Mesothelial cell of epicardium (in vitro differentiated cells): ENCODE measurements at regions not wholly inside any gene's neighbourhood (a gene's known extent, or its start where the extent isn't known, plus 50 kb on each side); places are given as distances from the start of the nearest gene placed in this dataset.

Experiments used
- DNase-seq, 2 experiments: peaks; one replicate each; pipeline ENCODE4 v3.0.0; 2021; ENCODE audit warnings: low spot score in 2 of 2; ENCODE audit not compliant: unreplicated experiment in 2 of 2
- H3K27ac Mint-ChIP-seq: 2 replicates; pipeline ENCODE4 v1.8.0; 2021; ENCODE audit warnings: mixed read lengths
- H3K27me3 Mint-ChIP-seq: 2 replicates; pipeline ENCODE4 v1.8.0; 2021; ENCODE audit warnings: low read depth, mixed read lengths
- H3K36me3 Mint-ChIP-seq: 2 replicates; pipeline ENCODE4 v1.8.0; 2021; ENCODE audit warnings: mixed read lengths
- H3K4me1 Mint-ChIP-seq: 2 replicates; pipeline ENCODE4 v1.8.0; 2021; ENCODE audit warnings: mixed read lengths
- H3K4me3 Mint-ChIP-seq: 2 replicates; pipeline ENCODE4 v1.8.0; 2021; ENCODE audit warnings: mild to moderate bottlenecking, moderate library complexity, mixed read lengths
- H3K9me3 Mint-ChIP-seq: 2 replicates; pipeline ENCODE4 v1.8.0; 2021; ENCODE audit warnings: mixed read lengths
- TF ChIP-seq, protein P1 (sequence below): fragments of 200-600 bp; sonication (generic); IDR thresholded peaks from one replicate; pipeline ENCODE4 v1.5.0; 2021; ENCODE audit warnings: antibody characterized with exemption; ENCODE audit not compliant: unreplicated experiment

DNA sequence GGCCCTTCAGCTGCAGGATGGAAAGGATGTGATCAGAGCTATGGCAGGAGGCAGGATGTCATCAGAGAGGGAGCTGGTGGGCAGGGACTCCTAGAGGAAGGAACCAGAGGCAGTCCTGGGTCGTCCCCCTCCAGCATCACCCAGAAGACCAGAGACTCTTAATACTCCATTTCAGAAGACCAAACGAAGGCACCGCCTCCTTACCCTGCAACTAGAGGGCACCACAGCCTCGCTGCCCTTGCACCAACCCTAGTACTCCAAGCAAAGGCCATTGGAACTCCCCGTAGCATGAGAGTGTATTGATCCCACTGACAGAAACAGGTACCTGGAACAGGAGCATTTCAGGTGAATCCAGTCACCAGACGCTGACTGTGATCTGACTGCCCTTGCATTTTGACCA is 598.1 kb downstream of the NPHP4 start:
- no peak for DNase-seq
- Mint-ChIP-seq H3K27me3 (peaks cover 46% of the 10 kb centered on the region), H3K9me3 (peaks cover 5% of the 10 kb centered on the region), H3K4me1 (no peaks in the 10 kb centered on the region), H3K4me3 (no peak overlapping the region), H3K36me3 (no peaks in the 10 kb centered on the region), H3K27ac (no peak overlapping the region)
- TF ChIP-seq, protein P1, sequence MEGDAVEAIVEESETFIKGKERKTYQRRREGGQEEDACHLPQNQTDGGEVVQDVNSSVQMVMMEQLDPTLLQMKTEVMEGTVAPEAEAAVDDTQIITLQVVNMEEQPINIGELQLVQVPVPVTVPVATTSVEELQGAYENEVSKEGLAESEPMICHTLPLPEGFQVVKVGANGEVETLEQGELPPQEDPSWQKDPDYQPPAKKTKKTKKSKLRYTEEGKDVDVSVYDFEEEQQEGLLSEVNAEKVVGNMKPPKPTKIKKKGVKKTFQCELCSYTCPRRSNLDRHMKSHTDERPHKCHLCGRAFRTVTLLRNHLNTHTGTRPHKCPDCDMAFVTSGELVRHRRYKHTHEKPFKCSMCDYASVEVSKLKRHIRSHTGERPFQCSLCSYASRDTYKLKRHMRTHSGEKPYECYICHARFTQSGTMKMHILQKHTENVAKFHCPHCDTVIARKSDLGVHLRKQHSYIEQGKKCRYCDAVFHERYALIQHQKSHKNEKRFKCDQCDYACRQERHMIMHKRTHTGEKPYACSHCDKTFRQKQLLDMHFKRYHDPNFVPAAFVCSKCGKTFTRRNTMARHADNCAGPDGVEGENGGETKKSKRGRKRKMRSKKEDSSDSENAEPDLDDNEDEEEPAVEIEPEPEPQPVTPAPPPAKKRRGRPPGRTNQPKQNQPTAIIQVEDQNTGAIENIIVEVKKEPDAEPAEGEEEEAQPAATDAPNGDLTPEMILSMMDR, result no peak

DNA sequence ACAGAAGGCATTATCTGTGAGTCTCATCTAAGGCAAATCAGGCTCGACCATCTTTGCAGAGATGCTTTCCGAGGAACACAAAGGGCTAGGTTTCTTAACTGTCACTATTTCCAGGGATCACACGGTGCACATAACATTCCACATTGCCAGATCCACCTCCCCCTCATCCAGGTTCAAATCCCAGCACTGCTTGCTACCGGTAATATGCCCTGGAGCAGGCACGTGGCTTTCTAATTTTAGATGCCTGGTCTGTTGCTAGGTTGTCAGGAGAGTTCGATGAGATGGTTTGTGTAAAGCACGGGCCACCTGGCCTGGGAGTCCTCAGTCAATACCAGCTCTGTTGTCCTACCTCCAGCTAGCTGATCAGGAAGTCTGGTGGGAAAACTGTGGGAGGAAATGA is 598.6 kb downstream of the NPHP4 start:
- Mint-ChIP-seq H3K4me1 (no peaks in the 10 kb centered on the region), H3K36me3 (no peaks in the 10 kb centered on the region), H3K4me3 (no peak overlapping the region), H3K27me3 (peaks cover 45% of the 10 kb centered on the region), H3K27ac (no peak overlapping the region), H3K9me3 (peaks cover 5% of the 10 kb centered on the region)
- DNase-seq, result no peak
- TF ChIP-seq, protein P1, result no peak

DNA sequence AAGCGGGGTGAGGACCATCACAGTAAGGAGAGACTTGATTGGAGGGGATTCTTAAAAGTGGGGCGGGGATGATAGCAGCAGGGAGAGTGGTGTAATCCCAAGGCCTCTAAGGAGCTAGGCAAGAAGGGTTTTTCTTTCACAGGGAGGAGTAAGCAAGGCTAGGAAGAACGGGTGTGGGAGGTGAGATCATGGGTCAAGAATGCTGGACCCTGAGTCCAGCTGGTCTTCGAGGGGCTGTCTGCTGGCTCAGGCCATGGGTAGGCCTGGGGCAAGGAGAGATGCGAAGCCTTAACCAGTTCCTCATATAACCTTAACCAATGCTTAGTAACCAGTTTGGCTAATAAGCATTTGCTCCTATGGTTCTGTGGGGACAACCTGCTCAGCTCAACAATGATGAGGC is 599.1 kb downstream of the NPHP4 start:
- H3K36me3 Mint-ChIP-seq, result no peaks in the 10 kb centered on the region

DNA sequence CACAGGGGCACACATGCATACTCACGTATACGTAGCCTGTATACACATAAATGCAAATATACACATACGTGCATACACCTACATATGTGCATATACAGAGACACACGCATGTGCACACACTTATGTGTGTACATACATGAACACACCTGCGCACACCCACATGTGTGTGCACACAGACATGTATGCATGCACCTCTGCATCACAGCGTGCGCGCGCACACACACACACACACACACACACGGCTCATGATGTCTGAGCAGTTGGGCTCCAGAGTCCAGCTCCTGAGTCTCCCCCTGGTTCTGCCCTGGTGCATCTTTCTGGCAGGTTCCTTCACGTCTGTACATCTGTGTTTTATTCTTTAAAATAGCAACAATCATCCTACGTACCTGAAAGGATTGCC is 600.5 kb downstream of the NPHP4 start:
- H3K36me3 Mint-ChIP-seq, result no peaks in the 10 kb centered on the region
- H3K4me3 Mint-ChIP-seq, result no peak overlapping the region

More for the DNA sequence above, 599.1 kb downstream of the NPHP4 start:
- Mint-ChIP-seq H3K4me1 (no peaks in the 10 kb centered on the region), H3K9me3 (peaks cover 5% of the 10 kb centered on the region), H3K27me3 (peaks cover 45% of the 10 kb centered on the region), H3K27ac (no peak overlapping the region), H3K4me3 (no peak overlapping the region)
- TF ChIP-seq, protein P1, result no peak
- DNase-seq, result no peak

DNA sequence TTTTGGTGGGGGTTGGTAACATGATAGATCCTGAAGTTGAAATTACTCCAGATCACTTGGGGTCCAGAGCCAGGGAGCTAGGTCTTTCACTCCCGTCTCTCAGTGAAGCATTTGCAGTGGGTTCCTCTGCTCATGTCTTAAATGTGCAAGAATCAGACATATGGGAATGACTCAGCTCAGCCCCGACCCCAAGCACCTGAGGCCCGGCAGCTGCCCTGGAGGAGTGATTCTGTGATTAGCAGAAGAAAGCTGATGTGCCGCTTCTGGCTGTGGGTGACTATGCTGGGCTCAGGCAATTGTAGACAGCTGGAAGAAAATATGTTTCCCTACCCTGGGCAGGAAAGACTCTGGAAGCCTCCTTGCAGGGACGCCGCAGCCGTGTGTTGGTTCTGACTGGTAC is 601.7 kb downstream of the NPHP4 start:
- H3K27ac Mint-ChIP-seq, result no peak overlapping the region
- H3K9me3 Mint-ChIP-seq, result peaks cover 3% of the 10 kb centered on the region
- no peaks in the 10 kb centered on the region for H3K4me1 Mint-ChIP-seq
- peaks cover 36% of the 10 kb centered on the region for H3K27me3 Mint-ChIP-seq
- no peaks in the 10 kb centered on the region for H3K36me3 Mint-ChIP-seq
- DNase-seq, result no peak
- no peak overlapping the region for H3K4me3 Mint-ChIP-seq
- TF ChIP-seq, protein P1, result no peak

More for the DNA sequence above, 600.5 kb downstream of the NPHP4 start:
- TF ChIP-seq, protein P1, result no peak
- Mint-ChIP-seq H3K4me1 (no peaks in the 10 kb centered on the region), H3K9me3 (peaks cover 5% of the 10 kb centered on the region), H3K27ac (no peak overlapping the region), H3K27me3 (peaks cover 36% of the 10 kb centered on the region)
- no peak for DNase-seq
